ENCODE measurements at regions not wholly inside any gene's neighbourhood (a gene's known extent, or its start where the extent isn't known, plus 50 kb on each side); places are given as distances from the start of the nearest gene placed in this dataset.

GRCh38 chr13:39200249-39200910, 162.1 kb downstream of the NHLRC3 start:
- H3K36me3 ChIP-seq (ENCODE audit: low read depth): no peaks in the 10 kb centered on the region
- TF ChIP-seq CTCF (IDR thresholded peaks at IDR 0.05; ENCODE audit: poor library complexity, severe bottlenecking): no peak
- DNase-seq (ENCODE audit: low spot score): no peak

GRCh38 chr13:39201180-39201579, 162.9 kb downstream of the NHLRC3 start:
- Histone ChIP-seq H3K36me3 (ENCODE audit: low read depth) (no peaks in the 10 kb centered on the region), H3K4me1 (ENCODE audit: insufficient read depth, poor library complexity, severe bottlenecking) (no peaks in the 10 kb centered on the region), H3K9me3 (ENCODE audit: severe bottlenecking) (no peaks in the 10 kb centered on the region), H3K27ac (ENCODE audit: poor library complexity, severe bottlenecking) (no peak overlapping the region), H3K27me3 (ENCODE audit: insufficient read depth, poor library complexity, severe bottlenecking) (no peaks in the 10 kb centered on the region), H3K4me3 (ENCODE audit: severe bottlenecking) (no peak overlapping the region)
- ATAC-seq (ENCODE audit: low read depth) (no peak), DNase-seq (ENCODE audit: low spot score) (no peak)
- TF ChIP-seq CTCF (IDR thresholded peaks at IDR 0.05; ENCODE audit: poor library complexity, severe bottlenecking): no peak

More at GRCh38 chr13:39200249-39200910, 162.1 kb downstream of the NHLRC3 start:
- H3K27me3 ChIP-seq (ENCODE audit: insufficient read depth, poor library complexity, severe bottlenecking): peaks cover under 1% of the 10 kb centered on the region
- H3K27ac ChIP-seq (ENCODE audit: poor library complexity, severe bottlenecking): no peak overlapping the region
- H3K4me1 ChIP-seq (ENCODE audit: insufficient read depth, poor library complexity, severe bottlenecking): no peaks in the 10 kb centered on the region
- H3K9me3 ChIP-seq (ENCODE audit: severe bottlenecking): no peaks in the 10 kb centered on the region
- no peak for ATAC-seq (ENCODE audit: low read depth)
- no peak overlapping the region for H3K4me3 ChIP-seq (ENCODE audit: severe bottlenecking)

- TF ChIP-seq CTCF (IDR thresholded peaks at IDR 0.05; ENCODE audit: poor library complexity, severe bottlenecking): no peak
- Histone ChIP-seq H3K4me3 (ENCODE audit: severe bottlenecking) (no peak overlapping the region), H3K27ac (ENCODE audit: poor library complexity, severe bottlenecking) (no peak overlapping the region), H3K27me3 (ENCODE audit: insufficient read depth, poor library complexity, severe bottlenecking) (no peaks in the 10 kb centered on the region), H3K36me3 (ENCODE audit: low read depth) (no peaks in the 10 kb centered on the region), H3K9me3 (ENCODE audit: severe bottlenecking) (no peaks in the 10 kb centered on the region), H3K4me1 (ENCODE audit: insufficient read depth, poor library complexity, severe bottlenecking) (no peaks in the 10 kb centered on the region)
- no peak for ATAC-seq (ENCODE audit: low read depth)
- DNase-seq (ENCODE audit: low spot score): no peak
Observed at GRCh38 chr13:39202746-39203145, 164.5 kb downstream of the NHLRC3 start.

- H3K27me3 ChIP-seq (ENCODE audit: insufficient read depth, poor library complexity, severe bottlenecking): no peaks in the 10 kb centered on the region
- no peak overlapping the region for H3K4me3 ChIP-seq (ENCODE audit: severe bottlenecking)
- ATAC-seq (ENCODE audit: low read depth) (no peak), DNase-seq (ENCODE audit: low spot score) (no peak)
- no peaks in the 10 kb centered on the region for H3K4me1 ChIP-seq (ENCODE audit: insufficient read depth, poor library complexity, severe bottlenecking)
- TF ChIP-seq CTCF (IDR thresholded peaks at IDR 0.05; ENCODE audit: poor library complexity, severe bottlenecking): no peak
- no peaks in the 10 kb centered on the region for H3K36me3 ChIP-seq (ENCODE audit: low read depth)
- H3K9me3 ChIP-seq (ENCODE audit: severe bottlenecking): no peaks in the 10 kb centered on the region
- H3K27ac ChIP-seq (ENCODE audit: poor library complexity, severe bottlenecking): no peak overlapping the region
Observed at GRCh38 chr13:39208636-39209035, 170.4 kb downstream of the NHLRC3 start.

GRCh38 chr13:39209731-39210531, 171.7 kb downstream of the NHLRC3 start:
- TF ChIP-seq CTCF (IDR thresholded peaks at IDR 0.05; ENCODE audit: poor library complexity, severe bottlenecking): no peak
- H3K4me3 ChIP-seq (ENCODE audit: severe bottlenecking): no peak overlapping the region

More at GRCh38 chr13:39209731-39210531, 171.7 kb downstream of the NHLRC3 start:
- no peaks in the 10 kb centered on the region for H3K4me1 ChIP-seq (ENCODE audit: insufficient read depth, poor library complexity, severe bottlenecking)
- no peaks in the 10 kb centered on the region for H3K36me3 ChIP-seq (ENCODE audit: low read depth)
- no peaks in the 10 kb centered on the region for H3K9me3 ChIP-seq (ENCODE audit: severe bottlenecking)
- DNase-seq (ENCODE audit: low spot score) (no peak), ATAC-seq (ENCODE audit: low read depth) (no peak)
- H3K27me3 ChIP-seq (ENCODE audit: insufficient read depth, poor library complexity, severe bottlenecking): no peaks in the 10 kb centered on the region
- H3K27ac ChIP-seq (ENCODE audit: poor library complexity, severe bottlenecking): no peak overlapping the region
